Activated naive CD4-positive, alpha-beta T cell treated with anti-CD3 and anti-CD28 coated beads, Interleukin-2, amount 10 ng/mL, durations not matched to agents 7 days and 5 days (primary cell): ENCODE measurements at regions not wholly inside any gene's neighbourhood (a gene's known extent, or its start where the extent isn't known, plus 50 kb on each side); places are given as distances from the start of the nearest gene placed in this dataset.

Experiments
- CTCF ChIA-PET: fragments of 350-600 bp; sonication (Branson Sonifier 250); formaldehyde crosslinking; loops from one replicate; lab custom pipeline; 2021; ENCODE audit warnings: antibody characterized with exemption; lab: Charles Lee
- DNase-seq: peaks from one replicate; pipeline ENCODE4 v3.0.0-alpha.2; 2020
- H3K27ac Mint-ChIP-seq: one replicate; pipeline ENCODE4 v1.8.0; 2021; ENCODE audit warnings: mild to moderate bottlenecking, moderate library complexity, mixed read lengths
- H3K27me3 Mint-ChIP-seq: one replicate; pipeline ENCODE4 v1.8.0; 2021; ENCODE audit warnings: mild to moderate bottlenecking, mixed read lengths
- H3K36me3 Mint-ChIP-seq: one replicate; pipeline ENCODE4 v1.8.0; 2021; ENCODE audit warnings: mixed read lengths
- H3K4me1 Mint-ChIP-seq: one replicate; pipeline ENCODE4 v1.8.0; 2021; ENCODE audit warnings: mixed read lengths
- H3K4me3 Mint-ChIP-seq: one replicate; pipeline ENCODE4 v1.8.0; 2021; ENCODE audit warnings: mild to moderate bottlenecking, moderate library complexity, mixed read lengths
- H3K9me3 Mint-ChIP-seq: one replicate; pipeline ENCODE4 v1.8.0; 2021; ENCODE audit warnings: mixed read lengths

DNA sequence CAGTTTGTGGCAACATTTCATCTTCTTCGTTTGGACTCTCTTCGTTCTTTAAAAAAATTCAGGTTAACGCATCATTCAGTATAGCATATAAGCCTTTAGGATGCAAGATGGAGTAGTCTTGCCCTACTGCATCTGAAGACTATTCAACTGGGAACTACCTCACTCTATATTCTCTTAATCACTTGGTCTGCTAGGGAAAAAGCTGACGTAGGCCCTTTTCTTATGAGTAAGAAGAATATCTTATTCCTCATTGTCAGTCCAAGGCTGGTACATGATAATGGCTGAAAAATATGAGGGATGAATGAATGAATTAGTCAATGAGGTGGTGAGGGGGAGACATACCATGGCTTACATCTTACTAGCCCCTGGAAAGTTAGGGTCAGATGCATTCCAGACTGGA, 294.2 kb downstream of the GPATCH2 start:
- CTCF ChIA-PET = no interaction called here
- no peaks in the 10 kb centered on the region for H3K4me1 Mint-ChIP-seq
- no peaks in the 10 kb centered on the region for H3K36me3 Mint-ChIP-seq
- H3K4me3 Mint-ChIP-seq = no peak overlapping the region
- no peaks in the 10 kb centered on the region for H3K9me3 Mint-ChIP-seq
- DNase-seq = no peak
- no peak overlapping the region for H3K27ac Mint-ChIP-seq
- no peaks in the 10 kb centered on the region for H3K27me3 Mint-ChIP-seq

DNA sequence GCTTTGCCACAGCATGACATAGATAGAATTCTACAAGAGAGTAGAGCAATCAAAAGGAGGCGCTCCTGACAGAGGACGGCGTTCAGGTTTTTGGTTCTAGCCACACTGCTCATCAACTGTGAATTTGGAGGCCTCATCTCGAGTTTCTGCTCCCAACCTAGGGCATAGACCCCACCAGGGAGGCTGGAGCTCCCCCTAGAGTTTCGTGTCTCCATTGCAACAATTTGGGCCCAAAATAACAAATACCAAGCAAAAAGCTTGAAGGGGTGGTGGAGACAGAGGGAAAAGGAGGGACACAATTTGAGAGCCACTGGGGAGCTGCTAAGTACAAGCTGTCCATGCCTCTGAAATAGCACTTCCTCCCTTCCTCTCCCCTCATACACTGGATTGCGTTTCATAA, 297.0 kb downstream of the GPATCH2 start:
- H3K36me3 Mint-ChIP-seq = no peaks in the 10 kb centered on the region
- CTCF ChIA-PET = no interaction called here
- H3K9me3 Mint-ChIP-seq = peaks cover 5% of the 10 kb centered on the region
- no peak overlapping the region for H3K27ac Mint-ChIP-seq
- H3K27me3 Mint-ChIP-seq = no peaks in the 10 kb centered on the region
- H3K4me1 Mint-ChIP-seq = no peaks in the 10 kb centered on the region
- no peak overlapping the region for H3K4me3 Mint-ChIP-seq
- DNase-seq = no peak

- no peak for DNase-seq
- no peak overlapping the region for H3K27ac Mint-ChIP-seq
- H3K9me3 Mint-ChIP-seq = peaks cover 5% of the 10 kb centered on the region
- H3K27me3 Mint-ChIP-seq = no peaks in the 10 kb centered on the region
- H3K36me3 Mint-ChIP-seq = no peaks in the 10 kb centered on the region
- H3K4me1 Mint-ChIP-seq = no peaks in the 10 kb centered on the region
- no peak overlapping the region for H3K4me3 Mint-ChIP-seq
- CTCF ChIA-PET = no interaction called here
Measured at GRCh38 chr1:217332431-217333065, 298.3 kb downstream of the GPATCH2 start.

GRCh38 chr1:217331698-217332097, 299.2 kb downstream of the GPATCH2 start:
- CTCF ChIA-PET = no interaction called here
- H3K27me3 Mint-ChIP-seq = no peaks in the 10 kb centered on the region
- H3K27ac Mint-ChIP-seq = no peak overlapping the region
- H3K36me3 Mint-ChIP-seq = no peaks in the 10 kb centered on the region
- H3K9me3 Mint-ChIP-seq = peaks cover 5% of the 10 kb centered on the region
- H3K4me3 Mint-ChIP-seq = no peak overlapping the region
- no peak for DNase-seq
- H3K4me1 Mint-ChIP-seq = no peaks in the 10 kb centered on the region

GRCh38 chr1:217327901-217328300, 303.0 kb downstream of the GPATCH2 start:
- DNase-seq = no peak
- H3K4me1 Mint-ChIP-seq = no peaks in the 10 kb centered on the region
- H3K4me3 Mint-ChIP-seq = no peak overlapping the region
- CTCF ChIA-PET = no interaction called here
- peaks cover 5% of the 10 kb centered on the region for H3K9me3 Mint-ChIP-seq
- H3K36me3 Mint-ChIP-seq = no peaks in the 10 kb centered on the region
- H3K27me3 Mint-ChIP-seq = no peaks in the 10 kb centered on the region
- no peak overlapping the region for H3K27ac Mint-ChIP-seq

- H3K27ac Mint-ChIP-seq = no peak overlapping the region
- no peaks in the 10 kb centered on the region for H3K4me1 Mint-ChIP-seq
- H3K4me3 Mint-ChIP-seq = no peak overlapping the region
- no peaks in the 10 kb centered on the region for H3K27me3 Mint-ChIP-seq
- H3K36me3 Mint-ChIP-seq = no peaks in the 10 kb centered on the region
- no peaks in the 10 kb centered on the region for H3K9me3 Mint-ChIP-seq
- no peak for DNase-seq
- CTCF ChIA-PET = no interaction called here
Measured at GRCh38 chr1:217322834-217323233, 308.1 kb downstream of the GPATCH2 start.

DNA sequence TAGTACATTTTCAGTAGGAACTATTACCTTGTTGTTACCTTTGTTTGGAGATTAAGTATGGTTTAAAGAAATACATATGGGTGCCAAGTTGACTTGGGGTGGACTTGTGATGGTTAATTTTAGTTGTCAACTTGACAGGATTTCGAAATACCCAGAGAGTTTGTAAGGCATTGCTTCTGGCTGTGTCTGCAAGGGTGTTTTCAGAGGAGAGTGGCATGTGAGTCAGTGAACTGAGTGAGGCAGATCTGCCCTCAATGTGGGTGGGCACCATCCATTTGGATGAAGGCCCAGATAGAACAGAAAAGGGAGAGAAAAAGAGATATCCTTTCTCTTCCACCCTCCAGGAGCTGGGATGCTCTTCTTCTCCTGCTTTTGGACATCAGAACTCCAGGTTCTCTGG, 315.5 kb downstream of the GPATCH2 start:
- H3K27me3 Mint-ChIP-seq = no peaks in the 10 kb centered on the region
- no peaks in the 10 kb centered on the region for H3K4me1 Mint-ChIP-seq
- no peak overlapping the region for H3K27ac Mint-ChIP-seq
- H3K4me3 Mint-ChIP-seq = no peak overlapping the region
- no peaks in the 10 kb centered on the region for H3K36me3 Mint-ChIP-seq
- H3K9me3 Mint-ChIP-seq = no peaks in the 10 kb centered on the region
- no peak for DNase-seq
- CTCF ChIA-PET = no interaction called here

- H3K9me3 Mint-ChIP-seq = no peaks in the 10 kb centered on the region
- DNase-seq = no peak
- CTCF ChIA-PET = no interaction called here
- no peaks in the 10 kb centered on the region for H3K36me3 Mint-ChIP-seq
- H3K27ac Mint-ChIP-seq = no peak overlapping the region
- no peaks in the 10 kb centered on the region for H3K27me3 Mint-ChIP-seq
- H3K4me3 Mint-ChIP-seq = no peak overlapping the region
- no peaks in the 10 kb centered on the region for H3K4me1 Mint-ChIP-seq
Measured at GRCh38 chr1:217313096-217313495, 317.8 kb downstream of the GPATCH2 start.

DNA sequence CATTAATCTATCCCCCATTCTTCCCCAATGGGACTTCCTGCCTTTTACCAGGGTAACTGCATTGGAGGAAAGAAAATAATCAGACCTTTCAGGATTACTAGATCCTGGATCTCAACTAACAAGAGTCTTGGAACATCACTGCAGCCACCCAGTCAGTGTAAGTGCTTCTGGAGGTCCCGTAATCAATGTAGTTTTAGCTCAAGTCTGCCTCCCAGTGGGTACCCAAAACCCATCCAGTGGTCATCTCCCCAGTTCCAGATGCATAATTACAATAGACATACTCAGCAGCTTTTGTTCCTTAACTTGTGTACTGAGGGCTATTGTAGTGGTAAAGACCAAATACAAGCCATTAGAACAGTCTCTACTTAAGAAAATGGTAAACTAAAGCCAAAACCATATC, 319.1 kb downstream of the GPATCH2 start:
- H3K27me3 Mint-ChIP-seq = no peaks in the 10 kb centered on the region
- no peak overlapping the region for H3K4me3 Mint-ChIP-seq
- DNase-seq = no peak
- no peaks in the 10 kb centered on the region for H3K36me3 Mint-ChIP-seq
- H3K27ac Mint-ChIP-seq = no peak overlapping the region
- CTCF ChIA-PET = no interaction called here
- H3K9me3 Mint-ChIP-seq = no peaks in the 10 kb centered on the region
- no peaks in the 10 kb centered on the region for H3K4me1 Mint-ChIP-seq

- Mint-ChIP-seq H3K36me3 (no peaks in the 10 kb centered on the region), H3K27me3 (no peaks in the 10 kb centered on the region)
Measured at GRCh38 chr1:217311269-217311668, 319.6 kb downstream of the GPATCH2 start.

DNA sequence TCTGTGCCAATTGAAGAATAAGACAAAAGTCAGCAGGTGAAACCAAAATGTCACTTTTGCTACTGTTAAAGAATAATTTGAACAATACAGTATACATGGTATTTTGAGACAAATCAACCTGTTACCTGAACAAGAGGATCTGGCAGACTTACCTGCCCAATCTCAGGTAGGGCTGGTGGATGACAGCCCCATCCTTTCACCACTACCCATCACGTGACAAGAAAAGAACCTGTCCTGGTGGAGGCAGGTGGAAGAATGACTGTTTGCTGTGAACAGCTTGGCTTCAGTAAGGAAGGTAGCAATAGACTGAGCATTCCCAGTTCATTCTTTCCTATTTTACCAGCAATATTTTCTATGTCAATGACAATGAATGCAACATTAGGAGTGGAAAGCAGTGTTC, 349.6 kb downstream of the GPATCH2 start:
- no peaks in the 10 kb centered on the region for H3K4me1 Mint-ChIP-seq
- H3K9me3 Mint-ChIP-seq = peaks cover 6% of the 10 kb centered on the region
- CTCF ChIA-PET = no interaction called here
- no peaks in the 10 kb centered on the region for H3K27me3 Mint-ChIP-seq
- no peak overlapping the region for H3K27ac Mint-ChIP-seq
- H3K4me3 Mint-ChIP-seq = no peak overlapping the region
- no peak for DNase-seq
- H3K36me3 Mint-ChIP-seq = no peaks in the 10 kb centered on the region

More at GRCh38 chr1:217311269-217311668, 319.6 kb downstream of the GPATCH2 start:
- H3K9me3 Mint-ChIP-seq = no peaks in the 10 kb centered on the region
- no peak overlapping the region for H3K4me3 Mint-ChIP-seq
- DNase-seq = no peak
- CTCF ChIA-PET = no interaction called here
- no peak overlapping the region for H3K27ac Mint-ChIP-seq
- H3K4me1 Mint-ChIP-seq = no peaks in the 10 kb centered on the region

DNA sequence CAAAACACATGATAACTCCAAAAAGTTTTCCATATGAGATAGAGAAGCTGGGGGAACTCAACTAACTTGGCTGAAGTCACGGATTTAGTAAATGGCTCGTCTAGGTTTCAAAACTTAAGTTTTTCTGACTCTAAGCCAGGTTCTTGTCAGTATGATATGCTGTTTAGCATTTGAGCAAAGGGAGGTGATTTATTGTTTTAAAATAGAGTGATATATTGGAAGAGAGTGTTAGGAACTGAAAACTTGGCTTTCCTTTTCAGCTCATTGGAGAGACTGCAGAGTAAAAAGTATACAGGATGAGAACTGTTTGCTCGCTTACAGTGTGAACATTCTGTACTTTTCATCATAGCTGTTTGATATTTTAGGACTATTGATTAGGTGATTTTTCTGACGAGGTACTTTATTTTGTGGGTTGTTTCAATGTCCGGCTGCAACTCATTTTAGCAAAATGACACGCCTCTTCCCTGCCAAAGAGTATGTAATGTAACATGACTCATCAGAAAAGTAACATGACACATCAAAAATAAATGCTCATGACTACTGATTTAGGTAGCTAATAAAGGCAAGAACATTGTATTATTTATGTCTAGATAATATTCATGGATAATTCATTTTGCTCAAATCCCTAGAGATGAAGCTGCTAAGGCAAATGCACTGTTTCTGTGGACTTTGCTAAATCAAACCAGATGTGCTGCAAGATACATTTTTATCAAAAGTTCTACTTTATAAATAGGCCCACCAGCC, 355.1 kb downstream of the GPATCH2 start:
- no peak overlapping the region for H3K4me3 Mint-ChIP-seq
- no peaks in the 10 kb centered on the region for H3K36me3 Mint-ChIP-seq
- no peak overlapping the region for H3K27ac Mint-ChIP-seq
- no peaks in the 10 kb centered on the region for H3K27me3 Mint-ChIP-seq
- CTCF ChIA-PET = no interaction called here
- no peaks in the 10 kb centered on the region for H3K4me1 Mint-ChIP-seq
- no peaks in the 10 kb centered on the region for H3K9me3 Mint-ChIP-seq
- DNase-seq = no peak

GRCh38 chr1:217274927-217275654, 355.8 kb downstream of the GPATCH2 start:
- Mint-ChIP-seq H3K27ac (no peak overlapping the region), H3K4me1 (no peaks in the 10 kb centered on the region), H3K9me3 (no peaks in the 10 kb centered on the region), H3K4me3 (no peak overlapping the region), H3K27me3 (no peaks in the 10 kb centered on the region), H3K36me3 (no peaks in the 10 kb centered on the region)
- CTCF ChIA-PET = no interaction called here
- no peak for DNase-seq

DNA sequence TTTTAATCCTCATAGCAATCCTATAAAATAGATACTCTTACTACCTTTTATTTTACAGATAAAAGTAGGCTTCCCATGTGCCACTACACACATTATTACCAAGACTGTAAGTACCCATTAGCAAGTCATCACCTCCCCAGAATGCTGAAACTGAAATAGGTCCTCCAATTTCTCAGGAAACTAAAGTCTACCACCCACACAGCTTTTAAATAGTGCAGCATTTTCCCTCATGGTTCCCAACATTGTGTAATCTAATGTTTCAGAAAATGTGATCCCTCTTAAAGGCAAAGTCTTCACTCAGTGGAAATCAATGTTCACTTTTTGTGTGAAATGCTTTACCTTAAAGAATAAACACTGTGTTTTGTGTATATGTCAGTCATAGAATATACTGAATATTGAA, 356.5 kb downstream of the GPATCH2 start:
- no peak for DNase-seq
- CTCF ChIA-PET = no interaction called here

DNA sequence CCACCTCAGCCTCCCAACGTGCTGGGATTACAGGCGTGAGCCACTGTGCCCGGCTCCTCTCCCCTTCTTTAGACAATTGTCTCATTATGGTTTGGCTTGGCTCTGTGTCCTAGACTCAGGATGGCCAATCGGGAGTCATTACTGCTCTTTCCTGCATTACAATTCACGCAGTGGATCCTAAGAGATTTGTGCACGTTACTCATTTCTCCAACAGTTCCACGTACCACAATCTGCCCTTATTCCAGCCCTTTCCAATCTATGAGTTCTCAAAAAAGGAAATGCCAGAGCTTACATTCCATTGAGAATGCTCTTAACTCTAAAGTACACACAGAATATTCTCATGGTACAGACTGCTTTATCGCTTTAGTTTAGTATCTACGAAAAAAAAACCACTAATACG, 357.0 kb downstream of the GPATCH2 start:
- CTCF ChIA-PET = no interaction called here
- no peak overlapping the region for H3K4me3 Mint-ChIP-seq
- DNase-seq = no peak
- H3K4me1 Mint-ChIP-seq = no peaks in the 10 kb centered on the region
- no peaks in the 10 kb centered on the region for H3K9me3 Mint-ChIP-seq
- H3K27me3 Mint-ChIP-seq = no peaks in the 10 kb centered on the region
- no peaks in the 10 kb centered on the region for H3K36me3 Mint-ChIP-seq
- no peak overlapping the region for H3K27ac Mint-ChIP-seq

More for the DNA sequence above, 356.5 kb downstream of the GPATCH2 start:
- Mint-ChIP-seq H3K27me3 (no peaks in the 10 kb centered on the region), H3K36me3 (no peaks in the 10 kb centered on the region), H3K9me3 (no peaks in the 10 kb centered on the region), H3K4me3 (no peak overlapping the region), H3K4me1 (no peaks in the 10 kb centered on the region), H3K27ac (no peak overlapping the region)
